ENCODE measurements at regions not wholly inside any gene's neighbourhood (a gene's known extent, or its start where the extent isn't known, plus 50 kb on each side); places are given as distances from the start of the nearest gene placed in this dataset.

GRCh38 chr10:37700886-37701780 is 156.3 kb downstream of the ZNF248 start:
- H3K36me3 ChIP-seq (replicated peaks; ENCODE audit: insufficient read depth, low read depth): no peaks in the 10 kb centered on the region
- no peaks in the 10 kb centered on the region for H3K4me1 ChIP-seq (ENCODE audit: insufficient read depth)
- 85% methylated on average over 33 of the region's 37 CpGs for WGBS (ENCODE audit: low lambda C conversion rate, missing lambda C conversion rate)
- H3K9me3 ChIP-seq (ENCODE audit: low read depth): no peaks in the 10 kb centered on the region
- no peak for TF ChIP-seq EZH2 (IDR thresholded peaks at IDR 0.05; ENCODE audit: borderline replicate concordance)
- no peak for TF ChIP-seq CTCF (IDR thresholded peaks at IDR 0.05; ENCODE audit: poor library complexity)
- TF ChIP-seq EZH2phosphoT487 (IDR thresholded peaks at IDR 0.05; ENCODE audit: low read depth, severe bottlenecking, unreplicated experiment): no peak
- no peak overlapping the region for H3K27ac ChIP-seq
- no peaks in the 10 kb centered on the region for H3K27me3 ChIP-seq
- H3K4me2 ChIP-seq: no peak overlapping the region
- no peak overlapping the region for H3K4me3 ChIP-seq
- no peak for DNase-seq (ENCODE audit: low spot score)
- no peak overlapping the region for H2AFZ ChIP-seq
- no peaks in the 10 kb centered on the region for H4K20me1 ChIP-seq (ENCODE audit: insufficient read depth, poor library complexity, severe bottlenecking)
- H3K79me2 ChIP-seq: no peaks in the 10 kb centered on the region
- H3K9me2 ChIP-seq (replicated peaks; ENCODE audit: insufficient read depth): no peaks in the 10 kb centered on the region

DNA sequence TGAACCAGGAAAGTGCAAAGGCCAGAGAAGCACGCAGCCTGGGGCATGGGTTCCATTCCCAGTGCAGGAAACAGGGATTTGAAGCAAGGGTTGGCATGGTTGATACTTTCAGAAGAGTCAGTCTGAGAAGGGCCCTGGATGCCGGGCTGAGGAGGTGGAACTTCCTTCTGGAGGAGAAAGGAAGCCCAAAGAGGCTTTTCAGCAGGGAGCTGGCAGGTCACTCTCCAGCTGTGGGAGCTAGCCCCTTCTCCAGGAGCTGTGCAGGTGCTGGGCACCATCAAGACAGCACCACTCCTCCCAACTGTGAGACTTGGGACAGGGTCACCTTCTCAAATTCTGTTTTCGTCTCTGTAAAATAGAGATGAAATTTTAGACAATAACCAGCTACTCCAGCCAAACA is 169.8 kb downstream of the ZNF248 start:
- TF ChIP-seq EZH2phosphoT487 (IDR thresholded peaks at IDR 0.05; ENCODE audit: low read depth, severe bottlenecking, unreplicated experiment) (no peak), EZH2 (IDR thresholded peaks at IDR 0.05; ENCODE audit: borderline replicate concordance) (no peak), CTCF (IDR thresholded peaks at IDR 0.05; ENCODE audit: poor library complexity) (no peak)
- H3K4me2 ChIP-seq: no peak overlapping the region
- H2AFZ ChIP-seq: no peak overlapping the region
- no peak for DNase-seq (ENCODE audit: low spot score)
- H3K27ac ChIP-seq: no peak overlapping the region
- H3K79me2 ChIP-seq: no peaks in the 10 kb centered on the region
- no peak overlapping the region for H3K4me3 ChIP-seq
- no peaks in the 10 kb centered on the region for H3K4me1 ChIP-seq (ENCODE audit: insufficient read depth)
- H3K36me3 ChIP-seq (replicated peaks; ENCODE audit: insufficient read depth, low read depth): no peaks in the 10 kb centered on the region
- no peaks in the 10 kb centered on the region for H3K9me3 ChIP-seq (ENCODE audit: low read depth)
- 64% methylated on average over 3 of the region's 3 CpGs for WGBS (ENCODE audit: low lambda C conversion rate, missing lambda C conversion rate)
- no peaks in the 10 kb centered on the region for H3K9me2 ChIP-seq (replicated peaks; ENCODE audit: insufficient read depth)
- no peaks in the 10 kb centered on the region for H4K20me1 ChIP-seq (ENCODE audit: insufficient read depth, poor library complexity, severe bottlenecking)
- no peaks in the 10 kb centered on the region for H3K27me3 ChIP-seq

GRCh38 chr10:37685741-37686683 is 171.4 kb downstream of the ZNF248 start:
- H3K27me3 ChIP-seq: no peaks in the 10 kb centered on the region

More at GRCh38 chr10:37685741-37686683, 171.4 kb downstream of the ZNF248 start:
- 74% methylated on average over 13 of the region's 14 CpGs for WGBS (ENCODE audit: low lambda C conversion rate, missing lambda C conversion rate)
- Histone ChIP-seq H3K27ac (no peak overlapping the region), H3K36me3 (replicated peaks; ENCODE audit: insufficient read depth, low read depth) (no peaks in the 10 kb centered on the region), H3K4me2 (no peak overlapping the region), H3K9me2 (replicated peaks; ENCODE audit: insufficient read depth) (no peaks in the 10 kb centered on the region), H3K4me3 (no peak overlapping the region), H3K9me3 (ENCODE audit: low read depth) (no peaks in the 10 kb centered on the region), H4K20me1 (ENCODE audit: insufficient read depth, poor library complexity, severe bottlenecking) (no peaks in the 10 kb centered on the region), H2AFZ (no peak overlapping the region), H3K4me1 (ENCODE audit: insufficient read depth) (no peaks in the 10 kb centered on the region), H3K79me2 (no peaks in the 10 kb centered on the region)
- TF ChIP-seq EZH2phosphoT487 (IDR thresholded peaks at IDR 0.05; ENCODE audit: low read depth, severe bottlenecking, unreplicated experiment) (no peak), CTCF (IDR thresholded peaks at IDR 0.05; ENCODE audit: poor library complexity) (no peak), EZH2 (IDR thresholded peaks at IDR 0.05; ENCODE audit: borderline replicate concordance) (no peak)
- no peak for DNase-seq (ENCODE audit: low spot score)

Measured in hepatocyte (in vitro differentiated cells).